GM23338 (cell line): ENCODE measurements at regions not wholly inside any gene's neighbourhood (a gene's known extent, or its start where the extent isn't known, plus 50 kb on each side); places are given as distances from the start of the nearest gene placed in this dataset.

Experiments
- ATAC-seq: fragments of 200-7000 bp; cut with Tn5 transposase; 3 replicates; pipeline ENCODE4 v1.9.1; 2020
- DNase-seq: peaks from one replicate; pipeline ENCODE4 v3.0.0-alpha.2; 2015; ENCODE audit warnings: low spot score
- H2AFZ ChIP-seq: fragments of 200-600 bp; sonication (generic); 2 replicates; pipeline ENCODE4 v1.8.0; 2016; ENCODE audit warnings: antibody characterized with exemption, mild to moderate bottlenecking, moderate library complexity
- H3F3A ChIP-seq: fragments of 200-600 bp; sonication (generic); replicated peaks from 2 replicates; pipeline ENCODE4 v1.8.0; 2017; ENCODE audit warnings: antibody characterized with exemption, mixed run types, low read depth
- H3K27ac ChIP-seq: fragments of 200-600 bp; sonication (generic); 2 replicates; pipeline ENCODE4 v1.6.1; 2016; ENCODE audit warnings: low read depth
- H3K27me3 ChIP-seq: fragments of 200-600 bp; sonication (generic); 2 replicates; pipeline ENCODE4 v1.8.0; 2016; ENCODE audit warnings: mild to moderate bottlenecking, mixed run types, moderate library complexity; ENCODE audit not compliant: insufficient read depth
- H3K36me3 ChIP-seq: fragments of 200-600 bp; sonication (generic); 2 replicates; pipeline ENCODE4 v1.8.0; 2016; ENCODE audit warnings: mild to moderate bottlenecking; ENCODE audit not compliant: insufficient read depth
- H3K4me1 ChIP-seq: fragments of 200-600 bp; sonication (generic); 2 replicates; pipeline ENCODE4 v1.8.0; 2016; ENCODE audit warnings: mild to moderate bottlenecking, moderate library complexity; ENCODE audit not compliant: insufficient read depth
- H3K4me2 ChIP-seq: fragments of 200-600 bp; sonication (generic); 2 replicates; pipeline ENCODE4 v1.7.1; 2017; ENCODE audit warnings: mixed run types
- H3K4me3 ChIP-seq: fragments of 200-600 bp; sonication (generic); 2 replicates; pipeline ENCODE4 v1.6.1; 2016; ENCODE audit warnings: mixed run types
- H3K79me2 ChIP-seq: fragments of 200-600 bp; sonication (generic); replicated peaks from 2 replicates; pipeline ENCODE4 v1.8.0; 2017; ENCODE audit warnings: mild to moderate bottlenecking; ENCODE audit not compliant: insufficient read depth
- H3K9me2 ChIP-seq: fragments of 200-600 bp; sonication (generic); 2 replicates; pipeline ENCODE4 v1.8.0; 2017; ENCODE audit not compliant: insufficient read depth
- H4K20me1 ChIP-seq: fragments of 200-600 bp; sonication (generic); replicated peaks from 2 replicates; pipeline ENCODE4 v1.8.0; 2017; ENCODE audit warnings: mild to moderate bottlenecking; ENCODE audit not compliant: insufficient read depth
- H3K27ac Mint-ChIP-seq: 2 replicates; pipeline ENCODE4 v1.8.0; 2020; ENCODE audit warnings: inconsistent platforms, mild to moderate bottlenecking, moderate library complexity, mixed read lengths
- H3K27me3 Mint-ChIP-seq: 3 replicates; pipeline ENCODE4 v1.8.0; 2022; ENCODE audit warnings: low read depth, mild to moderate bottlenecking, moderate library complexity, mixed read lengths, inconsistent platforms; ENCODE audit not compliant: insufficient read depth, poor library complexity
- H3K36me3 Mint-ChIP-seq: 3 replicates; pipeline ENCODE4 v1.8.0; 2021; ENCODE audit warnings: low read depth, mild to moderate bottlenecking, inconsistent platforms, moderate library complexity, mixed read lengths
- H3K4me1 Mint-ChIP-seq: 3 replicates; pipeline ENCODE4 v1.8.0; 2020; ENCODE audit warnings: mild to moderate bottlenecking, inconsistent platforms, mixed read lengths
- H3K4me3 Mint-ChIP-seq: 3 replicates; pipeline ENCODE4 v1.8.0; 2021; ENCODE audit warnings: moderate library complexity, mild to moderate bottlenecking, inconsistent platforms, mixed read lengths
- H3K9me3 Mint-ChIP-seq: 3 replicates; pipeline ENCODE4 v1.8.0; 2020; ENCODE audit warnings: moderate library complexity, mild to moderate bottlenecking, inconsistent platforms, mixed read lengths
- CTCF ChIP-seq, 2 experiments: fragments of 200-600 bp in 1 of 2; sonication (generic) in 1 of 2; conservative IDR thresholded peaks; 2 replicates each; pipeline versions ENCODE4 v1.5.1 to v1.6.1; 2016 to 2017; ENCODE audit warnings: antibody characterized with exemption in 2 of 2, low read depth in 2 of 2, mild to moderate bottlenecking in 2 of 2, moderate library complexity in 1 of 2
- EZH2 ChIP-seq: fragments of 200-600 bp; sonication (generic); IDR thresholded peaks from one replicate; pipeline ENCODE4 v1.8.0; 2017; ENCODE audit warnings: antibody characterized with exemption, mild to moderate bottlenecking, low read depth; ENCODE audit not compliant: unreplicated experiment
- JUNB ChIP-seq: IDR thresholded peaks from one replicate; pipeline ENCODE4 v1.6.1; 2016; ENCODE audit warnings: antibody characterized with exemption; ENCODE audit not compliant: unreplicated experiment
- ZNF114 ChIP-seq: fragments of 250-450 bp; sonication (Bioruptor Pico); IDR thresholded peaks from 2 replicates; pipeline ENCODE4 v1.5.0; 2020; ENCODE audit warnings: mild to moderate bottlenecking, moderate library complexity
- ZNF462 ChIP-seq: fragments of 250-450 bp; sonication (Bioruptor Pico); IDR thresholded peaks from 2 replicates; pipeline ENCODE4 v1.5.0; 2020; ENCODE audit warnings: mild to moderate bottlenecking, moderate library complexity

- Mint-ChIP-seq H3K4me3 (no peak overlapping the region), H3K27me3 (no peaks in the 10 kb centered on the region), H3K9me3 (no peaks in the 10 kb centered on the region), H3K36me3 (no peaks in the 10 kb centered on the region), H3K4me1 (0 out of 3 replicates have a peak, but pooled peaks cover 3% of the 10 kb centered on the region), H3K27ac (no peak overlapping the region)
- TF ChIP-seq EZH2 = no peak
- H3K9me2 ChIP-seq = no peaks in the 10 kb centered on the region
- H3K36me3 ChIP-seq = no peaks in the 10 kb centered on the region
- H3K79me2 ChIP-seq = no peaks in the 10 kb centered on the region
- no peak overlapping the region for H3K27ac ChIP-seq
- DNase-seq (no peak), ATAC-seq (no peak)
- H2AFZ ChIP-seq = no peak overlapping the region
- no peaks in the 10 kb centered on the region for H3F3A ChIP-seq
- H3K27me3 ChIP-seq = no peaks in the 10 kb centered on the region
- H3K4me1 ChIP-seq = no peaks in the 10 kb centered on the region
- no peaks in the 10 kb centered on the region for H4K20me1 ChIP-seq
- no peak overlapping the region for H3K4me3 ChIP-seq
- H3K4me2 ChIP-seq = no peak overlapping the region
Observed at GRCh38 chr2:177051278-177051677, 161.3 kb upstream of the HNRNPA3 start.

GRCh38 chr2:177052471-177052870 is 160.1 kb upstream of the HNRNPA3 start:
- Histone ChIP-seq H3K4me1 (no peaks in the 10 kb centered on the region), H4K20me1 (no peaks in the 10 kb centered on the region), H3K27ac (no peak overlapping the region), H2AFZ (no peak overlapping the region), H3K36me3 (no peaks in the 10 kb centered on the region), H3K9me2 (no peaks in the 10 kb centered on the region), H3K4me3 (no peak overlapping the region), H3K79me2 (no peaks in the 10 kb centered on the region), H3K27me3 (no peaks in the 10 kb centered on the region), H3K4me2 (no peak overlapping the region), H3F3A (no peaks in the 10 kb centered on the region)
- TF ChIP-seq EZH2 = no peak
- no peak for TF ChIP-seq ZNF462
- no peak for TF ChIP-seq CTCF (conservative IDR thresholded peaks at IDR 0.05; ENCODE audit: low read depth in 2 of 2)
- TF ChIP-seq JUNB = no peak
- TF ChIP-seq ZNF114 (CRISPR knock-in tag) = no peak
- Mint-ChIP-seq H3K4me1 (0 out of 3 replicates have a peak, but pooled peaks cover 3% of the 10 kb centered on the region), H3K27ac (no peak overlapping the region), H3K27me3 (no peaks in the 10 kb centered on the region), H3K4me3 (no peak overlapping the region), H3K36me3 (no peaks in the 10 kb centered on the region), H3K9me3 (no peaks in the 10 kb centered on the region)
- ATAC-seq (no peak), DNase-seq (no peak)
